SK-N-MC (cell line): ENCODE measurements at regions not wholly inside any gene's neighbourhood (a gene's known extent, or its start where the extent isn't known, plus 50 kb on each side); places are given as distances from the start of the nearest gene placed in this dataset.

ENCODE experiments used
- EZH2 ChIP-seq: fragments of 200-600 bp; sonication (generic); IDR thresholded peaks from one replicate; pipeline ENCODE4 v1.6.1; 2017; ENCODE audit warnings: antibody characterized with exemption
- FOXP2 ChIP-seq: optimal IDR thresholded peaks from 2 replicates; pipeline ENCODE3; 2011; ENCODE audit warnings: mild to moderate bottlenecking, moderate library complexity; ENCODE audit not compliant: insufficient read depth; ENCODE audit errors: extremely low read length, control extremely low read depth
- POLR2AphosphoS5 ChIP-seq: IDR thresholded peaks from 2 replicates; pipeline ENCODE4 v1.6.1; 2012; ENCODE audit warnings: mild to moderate bottlenecking, low read depth, low read length, borderline replicate concordance

DNA sequence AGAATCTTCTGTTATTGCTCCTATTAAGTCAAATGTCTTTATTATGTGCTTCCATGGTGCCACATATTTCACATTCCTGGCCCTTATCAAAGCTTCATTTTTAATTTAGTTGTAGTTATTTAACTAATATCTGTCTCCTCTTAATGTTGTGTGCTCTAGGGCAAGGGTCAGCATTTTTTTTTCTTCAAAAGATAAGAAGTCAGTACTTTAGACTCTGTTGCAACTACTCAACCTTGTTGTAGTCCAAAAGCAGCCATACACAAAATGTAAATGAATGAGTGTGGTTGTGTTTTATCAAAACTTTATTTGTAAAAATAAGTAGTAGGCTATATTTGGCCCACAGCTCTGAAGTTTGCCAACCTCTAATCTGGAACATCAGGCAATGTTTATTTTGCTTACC is 394.7 kb upstream of the CBLB start:
- TF ChIP-seq POLR2AphosphoS5 = no peak
- TF ChIP-seq EZH2 = no peak
- TF ChIP-seq FOXP2 = no peak
